ENCODE measurements at regions not wholly inside any gene's neighbourhood (a gene's known extent, or its start where the extent isn't known, plus 50 kb on each side); places are given as distances from the start of the nearest gene placed in this dataset.
A peak's percentile ranks its signal among the peaks of the same experiment; 100 is the strongest.

DNA sequence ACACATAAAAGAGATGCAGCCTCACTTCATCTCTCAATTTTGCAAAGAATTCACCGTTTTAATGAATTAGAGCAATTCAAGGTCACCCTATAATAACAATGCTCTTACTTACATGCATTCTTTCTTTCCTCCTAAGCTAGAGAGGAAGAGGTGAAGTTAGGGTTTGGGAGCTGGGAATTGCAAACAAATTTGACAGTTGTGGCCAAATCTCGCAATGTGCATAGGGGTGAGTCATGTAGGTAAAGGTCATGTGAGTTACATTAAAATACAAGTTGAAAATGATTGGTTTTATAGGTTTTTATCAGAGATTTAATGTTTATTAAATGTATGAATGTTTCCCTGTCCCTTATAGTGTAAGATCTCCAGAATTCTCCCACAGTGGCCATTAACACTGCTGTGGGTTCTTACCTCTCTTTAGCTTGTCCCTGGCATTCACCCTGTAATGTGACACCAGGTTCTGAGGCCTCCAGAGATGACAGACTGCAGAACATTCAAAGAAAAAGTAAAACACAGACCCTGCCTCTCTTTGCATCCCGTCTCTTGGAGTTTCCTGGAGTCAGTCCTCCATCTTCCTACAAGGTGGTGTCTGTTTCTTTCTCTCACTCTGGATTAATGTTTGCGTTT is 53.7 kb upstream of the LGALSL start (continued):
- TF ChIP-seq, protein P1, sequence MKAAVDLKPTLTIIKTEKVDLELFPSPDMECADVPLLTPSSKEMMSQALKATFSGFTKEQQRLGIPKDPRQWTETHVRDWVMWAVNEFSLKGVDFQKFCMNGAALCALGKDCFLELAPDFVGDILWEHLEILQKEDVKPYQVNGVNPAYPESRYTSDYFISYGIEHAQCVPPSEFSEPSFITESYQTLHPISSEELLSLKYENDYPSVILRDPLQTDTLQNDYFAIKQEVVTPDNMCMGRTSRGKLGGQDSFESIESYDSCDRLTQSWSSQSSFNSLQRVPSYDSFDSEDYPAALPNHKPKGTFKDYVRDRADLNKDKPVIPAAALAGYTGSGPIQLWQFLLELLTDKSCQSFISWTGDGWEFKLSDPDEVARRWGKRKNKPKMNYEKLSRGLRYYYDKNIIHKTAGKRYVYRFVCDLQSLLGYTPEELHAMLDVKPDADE (IDR thresholded peaks at IDR 0.05): no peak
- no peak for TF ChIP-seq ZNF462 (CRISPR knock-in tag; IDR thresholded peaks at IDR 0.05)
- no peak for TF ChIP-seq STAT1 (IDR thresholded peaks at IDR 0.05; ENCODE audit: unreplicated experiment)

DNA sequence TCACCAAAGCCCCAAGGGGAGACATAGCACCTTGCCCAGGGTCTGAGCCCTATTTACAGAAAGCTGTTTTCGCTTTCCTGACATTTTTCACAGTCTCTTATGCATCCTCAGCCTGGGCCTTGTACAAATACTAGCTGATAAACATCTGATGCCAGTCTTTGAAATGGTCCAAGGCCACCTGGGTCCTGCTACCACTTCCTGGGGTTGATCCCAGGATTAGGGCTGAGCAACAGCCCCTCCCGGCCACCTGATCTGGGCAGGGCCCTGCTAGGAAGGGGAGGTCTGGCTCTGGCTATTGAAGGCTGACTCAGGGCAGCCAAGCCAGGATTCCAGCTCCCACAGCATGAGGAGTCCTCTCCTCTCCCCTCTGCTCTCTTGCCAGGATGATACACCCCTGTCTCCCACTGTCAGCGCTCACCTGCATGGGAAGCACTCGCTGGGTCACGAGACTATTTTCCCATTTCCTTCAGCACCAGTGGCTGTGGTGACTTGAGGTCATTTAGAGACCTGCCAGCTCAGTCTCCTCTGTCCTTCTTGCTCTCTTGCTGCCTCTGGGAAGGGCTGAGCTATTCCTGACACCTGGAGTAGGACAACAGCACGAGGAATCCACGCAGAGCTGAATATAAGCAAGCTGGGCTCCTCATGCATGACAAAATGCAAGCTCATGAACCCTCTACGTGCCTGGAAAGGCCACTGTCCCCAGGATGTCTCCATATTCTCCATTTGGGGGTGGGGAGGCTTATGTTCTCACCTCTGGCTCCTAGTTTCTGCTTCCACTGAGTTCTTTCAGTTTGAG is 53.0 kb upstream of the LGALSL start:
- H3K36me3 Mint-ChIP-seq (ENCODE audit: low read depth): no peaks in the 10 kb centered on the region
- Histone ChIP-seq H3K79me2 (replicated peaks; ENCODE audit: insufficient read depth) (no peaks in the 10 kb centered on the region), H3K36me3 (ENCODE audit: insufficient read depth) (no peaks in the 10 kb centered on the region), H3K4me1 (ENCODE audit: insufficient read depth) (peaks cover 42% of the 10 kb centered on the region), H3K27ac (ENCODE audit: low read depth) (no peak overlapping the region), H3F3A (replicated peaks; ENCODE audit: low read depth) (peaks cover 15% of the 10 kb centered on the region; the same call in 1 of the 2 replicates), H3K4me2 (peak overlapping the region; percentile 21; the same call in 1 of the 2 replicates), H3K9me2 (ENCODE audit: insufficient read depth) (0 out of 2 replicates have a peak, but pooled peaks cover 10% of the 10 kb centered on the region), H2AFZ (peak overlapping the region; percentile 54), H3K27me3 (ENCODE audit: insufficient read depth) (no peaks in the 10 kb centered on the region), H3K4me3 (no peak overlapping the region), H4K20me1 (replicated peaks; ENCODE audit: insufficient read depth) (no peaks in the 10 kb centered on the region)
- peaks cover 10% of the 10 kb centered on the region for H3K27me3 Mint-ChIP-seq (ENCODE audit: insufficient read depth, low read depth, poor library complexity)
- H3K4me1 Mint-ChIP-seq: peaks cover 60% of the 10 kb centered on the region
- DNase-seq (ENCODE audit: low spot score): no peak
- no peak overlapping the region; the same call in 2 of the 3 replicates for H3K4me3 Mint-ChIP-seq
- ATAC-seq: peak; percentile 14
- no peaks in the 10 kb centered on the region for H3K9me3 Mint-ChIP-seq
- no peak overlapping the region for H3K27ac Mint-ChIP-seq
- TF ChIP-seq POLR2AphosphoS5 (IDR thresholded peaks at IDR 0.05; ENCODE audit: low read depth): no peak
- no peak for TF ChIP-seq NANOG (IDR thresholded peaks at IDR 0.05; ENCODE audit: borderline replicate concordance)
- no peak for TF ChIP-seq CREB1 (CRISPR knock-in tag; IDR thresholded peaks at IDR 0.05; ENCODE audit: low read depth)
- no peak for TF ChIP-seq STAT1 (IDR thresholded peaks at IDR 0.05; ENCODE audit: unreplicated experiment)
- TF ChIP-seq, protein P1 (IDR thresholded peaks at IDR 0.05): no peak
- no peak for TF ChIP-seq EZH2 (IDR thresholded peaks at IDR 0.05; ENCODE audit: low read depth, unreplicated experiment)

Measured in GM23338 (cell line).